SK-N-SH (cell line): ENCODE measurements at regions not wholly inside any gene's neighbourhood (a gene's known extent, or its start where the extent isn't known, plus 50 kb on each side); places are given as distances from the start of the nearest gene placed in this dataset.
A peak's percentile ranks its signal among the peaks of the same experiment; 100 is the strongest.

Experiments used
- CTCF ChIA-PET: fragments of 300-600, 350-600 bp; formaldehyde crosslinking; extraction: SDS; loops from one replicate; lab custom pipeline; 2021; lab: Yijun Ruan, JAX
- POLR2A ChIA-PET: fragments of 350-600 bp; sonication (Branson Sonifier 250); formaldehyde crosslinking; extraction: SDS; loops from one replicate; lab custom pipeline; 2020; ENCODE audit warnings: antibody characterized with exemption, inconsistent platforms; lab: Yijun Ruan, JAX
- DNase-seq: peaks from one replicate; pipeline ENCODE4 v3.0.0; 2012
- H2AFZ ChIP-seq: fragments of 200-600 bp; sonication (generic); 2 replicates; pipeline ENCODE4 v1.8.1; 2016; ENCODE audit warnings: antibody characterized with exemption, mild to moderate bottlenecking, low read depth
- H3F3A ChIP-seq: fragments of 200-600 bp; sonication (generic); replicated peaks from 2 replicates; pipeline ENCODE3; 2016; ENCODE audit warnings: antibody characterized with exemption, mild to moderate bottlenecking; ENCODE audit not compliant: insufficient read depth
- H3K27ac ChIP-seq, 2 experiments: fragments of 200-500 bp in 1 of 2; fragments of 200-600 bp in 1 of 2; sonication (Bioruptor generic) in 1 of 2; sonication (generic), shearing (Covaris generic) in 1 of 2; 2 replicates each; pipeline versions ENCODE4 v1.5.1 to v1.6.1; 2014 to 2016; ENCODE audit warnings: low read depth in 2 of 2, inconsistent platforms in 1 of 2, low read length in 1 of 2, mild to moderate bottlenecking in 1 of 2, mixed read lengths in 1 of 2
- H3K27me3 ChIP-seq: fragments of 200-600 bp; sonication (generic), shearing (Covaris generic); 2 replicates; pipeline ENCODE4 v1.6.1; 2016; ENCODE audit warnings: mixed run types; ENCODE audit not compliant: insufficient read depth
- H3K36me3 ChIP-seq, 2 experiments: fragments of 200-500 bp in 1 of 2; fragments of 200-600 bp in 1 of 2; sonication (Bioruptor generic) in 1 of 2; sonication (generic) in 1 of 2; replicated peaks in 1 of 2; 2 replicates each; pipeline versions ENCODE3 to v1.5.1; 2014 to 2016; ENCODE audit warnings: low read length in 1 of 2, mild to moderate bottlenecking in 1 of 2; ENCODE audit not compliant: insufficient read depth in 2 of 2, control insufficient read depth in 1 of 2
- H3K4me1 ChIP-seq, 2 experiments: fragments of 200-500 bp in 1 of 2; fragments of 200-600 bp in 1 of 2; sonication (Bioruptor generic) in 1 of 2; sonication (generic), shearing (Covaris generic) in 1 of 2; 2 replicates each; pipeline versions ENCODE4 v1.5.1 to v1.6.1; 2014 to 2016; ENCODE audit warnings: low read depth in 1 of 2, low read length in 1 of 2, mixed run types in 1 of 2; ENCODE audit not compliant: insufficient read depth in 2 of 2, control insufficient read depth in 1 of 2
- H3K4me2 ChIP-seq: fragments of 200-600 bp; sonication (generic), shearing (Covaris generic); 2 replicates; pipeline ENCODE4 v1.6.1; 2017; ENCODE audit warnings: mixed run types
- H3K4me3 ChIP-seq, 2 experiments: fragments of 200-500 bp in 1 of 2; fragments of 200-600 bp in 1 of 2; sonication (Bioruptor generic) in 1 of 2; sonication (generic), shearing (Covaris generic) in 1 of 2; 2 replicates each; pipeline versions ENCODE4 v1.5.1 to v1.8.1; 2014 to 2016; ENCODE audit warnings: low read depth in 2 of 2, inconsistent platforms in 1 of 2, low read length in 1 of 2, mild to moderate bottlenecking in 1 of 2, mixed read lengths in 1 of 2, moderate library complexity in 1 of 2
- H3K79me2 ChIP-seq: fragments of 200-600 bp; sonication (generic); 2 replicates; pipeline ENCODE4 v1.8.1; 2017; ENCODE audit warnings: mild to moderate bottlenecking; ENCODE audit not compliant: insufficient read depth
- H3K9ac ChIP-seq: fragments of 200-600 bp; sonication (generic); 2 replicates; pipeline ENCODE4 v1.6.1; 2017; ENCODE audit warnings: mixed run types
- H3K9me2 ChIP-seq: fragments of 200-600 bp; sonication (generic); 2 replicates; pipeline ENCODE4 v1.6.1; 2017; ENCODE audit warnings: mixed run types
- H3K9me3 ChIP-seq: fragments of 200-600 bp; sonication (generic); 2 replicates; pipeline ENCODE4 v1.6.1; 2017; ENCODE audit warnings: mixed run types, mild to moderate bottlenecking, moderate library complexity
- H4K20me1 ChIP-seq: fragments of 200-600 bp; sonication (generic); 2 replicates; pipeline ENCODE4 v1.6.1; 2017; ENCODE audit warnings: mild to moderate bottlenecking, mixed run types; ENCODE audit not compliant: insufficient read depth
- FOSL2 ChIP-seq: IDR thresholded peaks from 2 replicates; pipeline ENCODE4 v1.4.0; 2012; ENCODE audit warnings: low read depth, mild to moderate bottlenecking, moderate library complexity, borderline replicate concordance
- FOXJ3 ChIP-seq: sonication (generic); formaldehyde crosslinking; IDR thresholded peaks from 2 replicates; pipeline ENCODE4 v1.5.1; 2020; ENCODE audit warnings: mild to moderate bottlenecking, missing genetic modification reagents
- FOXM1 ChIP-seq: IDR thresholded peaks from 2 replicates; pipeline ENCODE4 v1.4.0; 2012; ENCODE audit warnings: low read depth, mild to moderate bottlenecking
- GABPA ChIP-seq: IDR thresholded peaks from 2 replicates; pipeline ENCODE4 v1.4.0; 2012; ENCODE audit warnings: low read depth, mild to moderate bottlenecking
- GATA2 ChIP-seq: sonication (generic); formaldehyde crosslinking; IDR thresholded peaks from 2 replicates; pipeline ENCODE4 v1.5.0; 2020; ENCODE audit warnings: mild to moderate bottlenecking, missing genetic modification reagents
- JUND ChIP-seq: IDR thresholded peaks from 2 replicates; pipeline ENCODE4 v1.4.0; 2012
- MEF2A ChIP-seq: IDR thresholded peaks from 2 replicates; pipeline ENCODE4 v1.4.0; 2012; ENCODE audit warnings: low read depth, borderline replicate concordance
- MXI1 ChIP-seq: IDR thresholded peaks from 2 replicates; pipeline ENCODE4 v1.6.1; 2012; ENCODE audit warnings: mild to moderate bottlenecking, low read depth, low read length, improper control_type of control experiment
- PBX3 ChIP-seq: IDR thresholded peaks from 2 replicates; pipeline ENCODE4; 2012
- RCOR1 ChIP-seq: fragments of 150-350 bp; IDR thresholded peaks from 2 replicates; pipeline ENCODE4 v1.6.1; 2017; ENCODE audit warnings: antibody characterized with exemption, low read length
- RXRA ChIP-seq: IDR thresholded peaks from 2 replicates; pipeline ENCODE4 v1.4.0; 2012; ENCODE audit warnings: low read depth, mild to moderate bottlenecking, borderline replicate concordance
- SMC3 ChIP-seq: IDR thresholded peaks from 2 replicates; pipeline ENCODE4 v1.6.1; 2012; ENCODE audit warnings: low read depth, low read length, improper control_type of control experiment
- TCF12 ChIP-seq: IDR thresholded peaks from 2 replicates; pipeline ENCODE4 v1.4.0; 2012
- TEAD4 ChIP-seq: IDR thresholded peaks from 2 replicates; pipeline ENCODE4 v1.4.0; 2012; ENCODE audit warnings: mild to moderate bottlenecking, borderline replicate concordance; ENCODE audit not compliant: insufficient read depth
- USF2 ChIP-seq: fragments of 150-350 bp; IDR thresholded peaks from 2 replicates; pipeline ENCODE4 v1.6.1; 2017; ENCODE audit warnings: antibody characterized with exemption, low read length, low read depth, borderline replicate concordance
- ZBTB33 ChIP-seq: IDR thresholded peaks from 2 replicates; pipeline ENCODE4 v1.4.0; 2012; ENCODE audit warnings: low read depth, borderline replicate concordance

GRCh38 chr11:13595166-13595565 lies 73.3 kb upstream of the FAR1 start:
- no peak for DNase-seq

More at GRCh38 chr11:13595166-13595565, 73.3 kb upstream of the FAR1 start:
- Histone ChIP-seq H3K9ac (no peak overlapping the region), H3F3A (no peaks in the 10 kb centered on the region), H3K27me3 (no peaks in the 10 kb centered on the region), H4K20me1 (no peaks in the 10 kb centered on the region), H3K9me2 (no peaks in the 10 kb centered on the region), H3K4me2 (no peak overlapping the region), H3K4me3 (no peak overlapping the region), H3K79me2 (no peaks in the 10 kb centered on the region), H3K36me3 (no peaks in the 10 kb centered on the region), H3K9me3 (no peaks in the 10 kb centered on the region), H3K27ac (no peak overlapping the region), H2AFZ (no peak overlapping the region), H3K4me1 (peaks cover 0 to 8% of the 10 kb centered on the region in 2 experiments; a peak in 1 of 4 replicates)
- TF ChIP-seq FOXM1: no peak
- peak; percentile 24; the same call in 1 of the 2 replicates for TF ChIP-seq FOSL2
- TF ChIP-seq GABPA: no peak
- no peak for TF ChIP-seq RCOR1
- TF ChIP-seq TEAD4: peak; percentile 24; the same call in 1 of the 2 replicates
- peak; percentile 71 for TF ChIP-seq PBX3
- 0 out of 2 replicates have a peak, but pooled peaks have one; percentile 28 for TF ChIP-seq TCF12
- TF ChIP-seq RXRA: 0 out of 2 replicates have a peak, but pooled peaks have one; percentile 17
- 0 out of 2 replicates have a peak, but pooled peaks have one; percentile 16 for TF ChIP-seq JUND
- TF ChIP-seq MEF2A: no peak
- TF ChIP-seq SMC3: no peak
- TF ChIP-seq FOXJ3 (CRISPR knock-in tag): no peak
- no peak for TF ChIP-seq MXI1
- TF ChIP-seq ZBTB33: no peak
- TF ChIP-seq GATA2 (CRISPR knock-in tag): no peak
- TF ChIP-seq USF2: no peak
- ChIA-PET POLR2A (no interaction called here), CTCF (interaction anchor here (1.3 kb wide), 1 partner anchor 9 kb away, joined by 3 read pairs; no protein-coding TSS in a partner anchor)
